Left lung (tissue), 4 donors: ENCODE measurements at regions not wholly inside any gene's neighbourhood (a gene's known extent, or its start where the extent isn't known, plus 50 kb on each side); places are given as distances from the start of the nearest gene placed in this dataset.

Experiments
- ATAC-seq: fragments of 200-7000 bp; cut with Tn5 transposase; one replicate; pipeline ENCODE4 v1.9.1; 2020; ENCODE audit warnings: moderate library complexity
- DNase-seq, 4 donors: peaks; one replicate each; pipeline ENCODE4 v3.0.0-alpha.2; 2013 to 2020
- H3K27ac ChIP-seq, 2 donors: fragments of 200-600 bp; sonication (generic) in 1 of 2; one replicate each; pipeline versions ENCODE4 v1.5.0 to v1.8.0; 2020 to 2021
- H3K27me3 ChIP-seq, 2 donors: fragments of 200-600 bp; sonication (generic) in 1 of 2; one replicate each; pipeline versions ENCODE4 v1.5.0 to v1.8.0; 2020 to 2021
- H3K36me3 ChIP-seq, 2 donors: fragments of 200-600 bp; sonication (generic) in 1 of 2; one replicate each; pipeline versions ENCODE4 v1.5.0 to v1.8.0; 2020 to 2021
- H3K4me1 ChIP-seq, 2 donors: fragments of 200-600 bp; one replicate each; pipeline ENCODE4 v1.8.0; 2021
- H3K4me3 ChIP-seq, 2 donors: fragments of 200-600 bp; sonication (generic) in 1 of 2; one replicate each; pipeline versions ENCODE4 v1.5.0 to v1.8.0; 2020 to 2021; ENCODE audit warnings: mild to moderate bottlenecking in 1 of 2
- H3K9me3 ChIP-seq, 2 donors: fragments of 200-600 bp; sonication (generic) in 1 of 2; one replicate each; pipeline versions ENCODE4 v1.5.0 to v1.8.0; 2020 to 2021
- CTCF ChIP-seq, 2 donors: fragments of 200-600 bp; sonication (generic) in 1 of 2; IDR thresholded peaks; one replicate each; pipeline versions ENCODE4 v1.5.0 to v1.8.0; 2021; ENCODE audit warnings: antibody characterized with exemption in 2 of 2
- intact Hi-C, 2 donors: fragments of 100-400 bp; cut with DNase I; formaldehyde crosslinking; loops; one replicate each; pipeline versions ENCODE4 v1.11.2 to v1.14.2; 2022
- donor health status: DM: no; HTN: yes; CAD: no.
- donor health status: DM: no; HTN: no; CAD: no.

- ATAC-seq (no peak), DNase-seq (no peak)
- no peaks in the 10 kb centered on the region for H3K4me1 ChIP-seq
- H3K9me3 ChIP-seq = peaks cover 0 to 4% of the 10 kb centered on the region in 2 donors
- TF ChIP-seq CTCF (IDR thresholded peaks at IDR 0.05) = no peak
- H3K27me3 ChIP-seq = no peaks in the 10 kb centered on the region
- no peaks in the 10 kb centered on the region for H3K36me3 ChIP-seq
- intact Hi-C loops = no loop called here
- H3K27ac ChIP-seq = no peak overlapping the region
- H3K4me3 ChIP-seq = no peak overlapping the region
Observed at GRCh38 chr6:68368845-68369244, 266.2 kb upstream of the ADGRB3 start.

GRCh38 chr6:68364271-68364805, 270.7 kb upstream of the ADGRB3 start:
- Histone ChIP-seq H3K4me1 (no peaks in the 10 kb centered on the region), H3K4me3 (no peak overlapping the region), H3K27me3 (no peaks in the 10 kb centered on the region), H3K9me3 (peaks cover 0 to 9% of the 10 kb centered on the region in 2 donors), H3K36me3 (no peaks in the 10 kb centered on the region), H3K27ac (no peak overlapping the region)
- ATAC-seq (no peak), DNase-seq (no peak)
- TF ChIP-seq CTCF (IDR thresholded peaks at IDR 0.05) = no peak
- intact Hi-C loops = no loop called here

GRCh38 chr6:68343901-68344300, 291.2 kb upstream of the ADGRB3 start:
- ATAC-seq (peak; percentile 69), DNase-seq (peak in 1 of 4 donors; percentile 1)
- H3K36me3 ChIP-seq = no peaks in the 10 kb centered on the region
- H3K9me3 ChIP-seq = no peaks in the 10 kb centered on the region
- intact Hi-C loops = no loop called here
- TF ChIP-seq CTCF (IDR thresholded peaks at IDR 0.05) = peak in 1 of 2 donors; percentile 8
- no peak overlapping the region for H3K4me3 ChIP-seq
- H3K27ac ChIP-seq = no peak overlapping the region
- no peaks in the 10 kb centered on the region for H3K27me3 ChIP-seq
- no peaks in the 10 kb centered on the region for H3K4me1 ChIP-seq

GRCh38 chr6:68342286-68342685, 292.8 kb upstream of the ADGRB3 start:
- no peak for ATAC-seq
- no peaks in the 10 kb centered on the region for H3K27me3 ChIP-seq
- H3K36me3 ChIP-seq = no peaks in the 10 kb centered on the region
- no peak for DNase-seq
- no peak overlapping the region for H3K27ac ChIP-seq
- H3K9me3 ChIP-seq = no peaks in the 10 kb centered on the region
- H3K4me3 ChIP-seq = no peak overlapping the region
- no peak for TF ChIP-seq CTCF (IDR thresholded peaks at IDR 0.05)
- intact Hi-C loops = no loop called here
- H3K4me1 ChIP-seq = no peaks in the 10 kb centered on the region

- H3K4me1 ChIP-seq = no peaks in the 10 kb centered on the region
- H3K36me3 ChIP-seq = no peaks in the 10 kb centered on the region
- intact Hi-C loops = no loop called here
- no peak overlapping the region for H3K4me3 ChIP-seq
- no peaks in the 10 kb centered on the region for H3K27me3 ChIP-seq
- no peak overlapping the region for H3K27ac ChIP-seq
- ATAC-seq = no peak
- no peaks in the 10 kb centered on the region for H3K9me3 ChIP-seq
- no peak for TF ChIP-seq CTCF (IDR thresholded peaks at IDR 0.05)
- DNase-seq = no peak
Observed at GRCh38 chr6:68339488-68340131, 295.5 kb upstream of the ADGRB3 start.
